SKM-1 (cell line): ENCODE measurements at regions not wholly inside any gene's neighbourhood (a gene's known extent, or its start where the extent isn't known, plus 50 kb on each side); places are given as distances from the start of the nearest gene placed in this dataset.
A peak's percentile ranks its signal among the peaks of the same experiment; 100 is the strongest.

Experiments
- DNase-seq: peaks from one replicate; lab custom pipeline; 2025; ENCODE audit not compliant: unreplicated experiment; lab: John Stamatoyannopoulos, UW

- no peak for DNase-seq
These were observed 565.7 kb upstream of the ZEB2 start for GRCh38 chr2:145085612-145086011.

- DNase-seq = no peak
These were observed 560.5 kb upstream of the ZEB2 start for GRCh38 chr2:145080426-145080825.

- DNase-seq = no peak
These were observed 559.7 kb upstream of the ZEB2 start for GRCh38 chr2:145079641-145080040.

GRCh38 chr2:145078923-145079322, 559.0 kb upstream of the ZEB2 start:
- DNase-seq = no peak

- DNase-seq = no peak
These were observed 556.2 kb upstream of the ZEB2 start for GRCh38 chr2:145076085-145076484.

- no peak for DNase-seq
These were observed 555.6 kb upstream of the ZEB2 start for GRCh38 chr2:145075454-145076062.

GRCh38 chr2:145070703-145071102, 550.8 kb upstream of the ZEB2 start:
- DNase-seq = no peak

- peak; percentile 15 for DNase-seq
These were observed 548.6 kb upstream of the ZEB2 start for GRCh38 chr2:145068509-145068908.

- DNase-seq = no peak
These were observed 547.7 kb upstream of the ZEB2 start for GRCh38 chr2:145067549-145068030.

- DNase-seq = no peak
These were observed 547.1 kb upstream of the ZEB2 start for GRCh38 chr2:145066856-145067548.

GRCh38 chr2:145066151-145066661, 546.3 kb upstream of the ZEB2 start:
- DNase-seq = no peak

- no peak for DNase-seq
These were observed 545.4 kb upstream of the ZEB2 start for GRCh38 chr2:145065342-145065741.

- DNase-seq = no peak
These were observed 544.6 kb upstream of the ZEB2 start for GRCh38 chr2:145064511-145064910.

- no peak for DNase-seq
These were observed 541.0 kb upstream of the ZEB2 start for GRCh38 chr2:145060876-145061275.

- no peak for DNase-seq
These were observed 540.0 kb upstream of the ZEB2 start for GRCh38 chr2:145059914-145060313.

GRCh38 chr2:145059343-145059742, 539.4 kb upstream of the ZEB2 start:
- DNase-seq = no peak

- no peak for DNase-seq
These were observed 538.5 kb upstream of the ZEB2 start for GRCh38 chr2:145058457-145058856.

GRCh38 chr2:145055651-145056050, 535.7 kb upstream of the ZEB2 start:
- no peak for DNase-seq

GRCh38 chr2:145050134-145050533, 530.2 kb upstream of the ZEB2 start:
- DNase-seq = no peak

- DNase-seq = no peak
These were observed 529.6 kb upstream of the ZEB2 start for GRCh38 chr2:145049475-145049874.

- no peak for DNase-seq
These were observed 527.6 kb upstream of the ZEB2 start for GRCh38 chr2:145047554-145047953.

- DNase-seq = no peak
These were observed 524.6 kb upstream of the ZEB2 start for GRCh38 chr2:145044491-145044890.
